ENCODE measurements at regions not wholly inside any gene's neighbourhood (a gene's known extent, or its start where the extent isn't known, plus 50 kb on each side); places are given as distances from the start of the nearest gene placed in this dataset.

- no peaks in the 10 kb centered on the region for H3K79me2 ChIP-seq (ENCODE audit: low read length)
- no peak overlapping the region for H3K4me2 ChIP-seq (ENCODE audit: low read depth, low read length)
- H3K9ac ChIP-seq (ENCODE audit: low read length): no peak overlapping the region
- H3K27ac ChIP-seq (ENCODE audit: low read length): no peak overlapping the region
- H3K9me2 ChIP-seq (replicated peaks; ENCODE audit: insufficient read depth, low read length): no peaks in the 10 kb centered on the region
- no peak overlapping the region for H2AFZ ChIP-seq (ENCODE audit: low read length)
- H3K4me3 ChIP-seq (ENCODE audit: low read length): no peak overlapping the region
- TF ChIP-seq EZH2 (optimal IDR thresholded peaks at IDR 0.05; ENCODE audit: low read depth, low read length) (no peak), CTCF (IDR thresholded peaks at IDR 0.05; ENCODE audit: low read length) (no peak), EZH2phosphoT487 (IDR thresholded peaks at IDR 0.05; ENCODE audit: low read length) (no peak)
- no peaks in the 10 kb centered on the region for H3K36me3 ChIP-seq (replicated peaks; ENCODE audit: insufficient read depth, low read length)
- no peak for DNase-seq
- no peaks in the 10 kb centered on the region for H3K4me1 ChIP-seq (ENCODE audit: low read length)
- H3K9me3 ChIP-seq (replicated peaks; ENCODE audit: insufficient read depth, low read length): no peaks in the 10 kb centered on the region
- no peaks in the 10 kb centered on the region for H3F3A ChIP-seq (ENCODE audit: insufficient read depth, low read length)
- no peaks in the 10 kb centered on the region for H3K27me3 ChIP-seq (replicated peaks; ENCODE audit: insufficient read depth, low read length)
- no peaks in the 10 kb centered on the region for H4K20me1 ChIP-seq (ENCODE audit: insufficient read depth, low read length)
These were observed 255.9 kb downstream of the PSAT1 start for GRCh38 chr9:78552802-78553201.

GRCh38 chr9:78557540-78557939 is 260.6 kb downstream of the PSAT1 start:
- Histone ChIP-seq H2AFZ (ENCODE audit: low read length) (no peak overlapping the region), H3K79me2 (ENCODE audit: low read length) (no peaks in the 10 kb centered on the region), H3K4me2 (ENCODE audit: low read depth, low read length) (no peak overlapping the region), H3K9me3 (replicated peaks; ENCODE audit: insufficient read depth, low read length) (no peaks in the 10 kb centered on the region), H3K27me3 (replicated peaks; ENCODE audit: insufficient read depth, low read length) (no peaks in the 10 kb centered on the region), H4K20me1 (ENCODE audit: insufficient read depth, low read length) (no peaks in the 10 kb centered on the region), H3K4me3 (ENCODE audit: low read length) (no peak overlapping the region), H3K27ac (ENCODE audit: low read length) (no peak overlapping the region), H3K9me2 (replicated peaks; ENCODE audit: insufficient read depth, low read length) (no peaks in the 10 kb centered on the region), H3K36me3 (replicated peaks; ENCODE audit: insufficient read depth, low read length) (no peaks in the 10 kb centered on the region), H3K9ac (ENCODE audit: low read length) (no peak overlapping the region), H3K4me1 (ENCODE audit: low read length) (no peaks in the 10 kb centered on the region), H3F3A (ENCODE audit: insufficient read depth, low read length) (no peaks in the 10 kb centered on the region)
- no peak for TF ChIP-seq EZH2phosphoT487 (IDR thresholded peaks at IDR 0.05; ENCODE audit: low read length)
- no peak for TF ChIP-seq CTCF (IDR thresholded peaks at IDR 0.05; ENCODE audit: low read length)
- no peak for TF ChIP-seq EZH2 (optimal IDR thresholded peaks at IDR 0.05; ENCODE audit: low read depth, low read length)
- no peak for DNase-seq

- H3K27ac ChIP-seq (ENCODE audit: low read length): no peak overlapping the region
- no peaks in the 10 kb centered on the region for H3K9me3 ChIP-seq (replicated peaks; ENCODE audit: insufficient read depth, low read length)
- no peaks in the 10 kb centered on the region for H3K79me2 ChIP-seq (ENCODE audit: low read length)
- no peak overlapping the region for H3K4me3 ChIP-seq (ENCODE audit: low read length)
- H3K9ac ChIP-seq (ENCODE audit: low read length): no peak overlapping the region
- H3K4me1 ChIP-seq (ENCODE audit: low read length): no peaks in the 10 kb centered on the region
- no peaks in the 10 kb centered on the region for H3K36me3 ChIP-seq (replicated peaks; ENCODE audit: insufficient read depth, low read length)
- no peaks in the 10 kb centered on the region for H3K27me3 ChIP-seq (replicated peaks; ENCODE audit: insufficient read depth, low read length)
- H4K20me1 ChIP-seq (ENCODE audit: insufficient read depth, low read length): no peaks in the 10 kb centered on the region
- H3F3A ChIP-seq (ENCODE audit: insufficient read depth, low read length): no peaks in the 10 kb centered on the region
- TF ChIP-seq EZH2phosphoT487 (IDR thresholded peaks at IDR 0.05; ENCODE audit: low read length) (no peak), EZH2 (optimal IDR thresholded peaks at IDR 0.05; ENCODE audit: low read depth, low read length) (no peak), CTCF (IDR thresholded peaks at IDR 0.05; ENCODE audit: low read length) (no peak)
- no peak overlapping the region for H3K4me2 ChIP-seq (ENCODE audit: low read depth, low read length)
- no peak for DNase-seq
- H2AFZ ChIP-seq (ENCODE audit: low read length): no peak overlapping the region
- no peaks in the 10 kb centered on the region for H3K9me2 ChIP-seq (replicated peaks; ENCODE audit: insufficient read depth, low read length)
These were observed 262.5 kb downstream of the PSAT1 start for GRCh38 chr9:78559449-78559885.
